ENCODE measurements at regions not wholly inside any gene's neighbourhood (a gene's known extent, or its start where the extent isn't known, plus 50 kb on each side); places are given as distances from the start of the nearest gene placed in this dataset.

GRCh38 chr21:15531986-15532385, 197.8 kb upstream of the USP25 start:
- TF ChIP-seq CTCF (IDR thresholded peaks at IDR 0.05; ENCODE audit: insufficient read depth, low read length): no peak
- TF ChIP-seq POLR2AphosphoS5 (IDR thresholded peaks at IDR 0.05; ENCODE audit: low read depth): no peak
- TF ChIP-seq REST (IDR thresholded peaks at IDR 0.05; ENCODE audit: insufficient replicate concordance, low read depth): no peak
- TF ChIP-seq GABPA (IDR thresholded peaks at IDR 0.05; ENCODE audit: low read depth): no peak
- no peak for TF ChIP-seq SPI1 (IDR thresholded peaks at IDR 0.05; ENCODE audit: borderline replicate concordance, low read depth)
